ENCODE measurements at regions not wholly inside any gene's neighbourhood (a gene's known extent, or its start where the extent isn't known, plus 50 kb on each side); places are given as distances from the start of the nearest gene placed in this dataset.

- TF ChIP-seq CTCF (IDR thresholded peaks at IDR 0.05) (no peak), POLR2A (IDR thresholded peaks at IDR 0.05) (no peak), POLR2AphosphoS5 (IDR thresholded peaks at IDR 0.05) (no peak)
Measured at GRCh38 chr7:85895835-85896234, 709.0 kb upstream of the SEMA3D start.
